Skeletal muscle cell (primary cell): ENCODE measurements at regions not wholly inside any gene's neighbourhood (a gene's known extent, or its start where the extent isn't known, plus 50 kb on each side); places are given as distances from the start of the nearest gene placed in this dataset.

Experiments used
- DNase-seq: peaks from one replicate; pipeline ENCODE4 v3.0.0-alpha.2; 2010; ENCODE audit warnings: low read depth
- H3K4me3 ChIP-seq: 2 replicates; pipeline ENCODE4 v1.5.1; 2011; ENCODE audit warnings: low read depth, mild to moderate bottlenecking, control low read depth, low read length, moderate library complexity

GRCh38 chr4:188279184-188279583 lies 139.9 kb downstream of the TRIML1 start:
- DNase-seq, result no peak

GRCh38 chr4:188282471-188283232 lies 143.4 kb downstream of the TRIML1 start:
- DNase-seq, result no peak
- H3K4me3 ChIP-seq, result peak overlapping the region; percentile 3

More at GRCh38 chr4:188279184-188279583, 139.9 kb downstream of the TRIML1 start:
- H3K4me3 ChIP-seq, result no peak overlapping the region

GRCh38 chr4:188287169-188287894 lies 148.1 kb downstream of the TRIML1 start:
- no peak overlapping the region for H3K4me3 ChIP-seq
- no peak for DNase-seq

GRCh38 chr4:188289531-188290125 lies 150.4 kb downstream of the TRIML1 start:
- no peak overlapping the region for H3K4me3 ChIP-seq
- no peak for DNase-seq

GRCh38 chr4:188295899-188296298 lies 156.7 kb downstream of the TRIML1 start:
- DNase-seq, result peak; percentile 70
- H3K4me3 ChIP-seq, result no peak overlapping the region

- no peak for DNase-seq
- no peak overlapping the region for H3K4me3 ChIP-seq
These were observed 157.1 kb downstream of the TRIML1 start for GRCh38 chr4:188296331-188296730.

- DNase-seq, result peak; percentile 31
These were observed 158.6 kb downstream of the TRIML1 start for GRCh38 chr4:188297873-188298272.

GRCh38 chr4:188299161-188299560 lies 159.9 kb downstream of the TRIML1 start:
- peak; percentile 9 for DNase-seq
- H3K4me3 ChIP-seq, result no peak overlapping the region

More at GRCh38 chr4:188297873-188298272, 158.6 kb downstream of the TRIML1 start:
- H3K4me3 ChIP-seq, result no peak overlapping the region

- DNase-seq, result no peak
- H3K4me3 ChIP-seq, result no peak overlapping the region
These were observed 161.1 kb downstream of the TRIML1 start for GRCh38 chr4:188300385-188300784.

- no peak for DNase-seq
- no peak overlapping the region for H3K4me3 ChIP-seq
These were observed 166.4 kb downstream of the TRIML1 start for GRCh38 chr4:188305690-188306089.

- DNase-seq, result no peak
- H3K4me3 ChIP-seq, result no peak overlapping the region
These were observed 168.3 kb downstream of the TRIML1 start for GRCh38 chr4:188307591-188307990.

- no peak overlapping the region for H3K4me3 ChIP-seq
- DNase-seq, result no peak
These were observed 168.9 kb downstream of the TRIML1 start for GRCh38 chr4:188308142-188308541.

GRCh38 chr4:188316391-188316790 lies 177.2 kb downstream of the TRIML1 start:
- no peak for DNase-seq
- H3K4me3 ChIP-seq, result no peak overlapping the region

GRCh38 chr4:188328966-188329365 lies 189.7 kb downstream of the TRIML1 start:
- no peak overlapping the region for H3K4me3 ChIP-seq
- DNase-seq, result no peak

GRCh38 chr4:188329521-188329920 lies 190.3 kb downstream of the TRIML1 start:
- DNase-seq, result no peak
- H3K4me3 ChIP-seq, result no peak overlapping the region

- no peak for DNase-seq
These were observed 193.0 kb downstream of the TRIML1 start for GRCh38 chr4:188332265-188332664.

GRCh38 chr4:188336891-188337290 lies 197.7 kb downstream of the TRIML1 start:
- no peak for DNase-seq
- no peak overlapping the region for H3K4me3 ChIP-seq

More at GRCh38 chr4:188332265-188332664, 193.0 kb downstream of the TRIML1 start:
- no peak overlapping the region for H3K4me3 ChIP-seq

GRCh38 chr4:188341428-188341827 lies 202.2 kb downstream of the TRIML1 start:
- H3K4me3 ChIP-seq, result no peak overlapping the region
- DNase-seq, result no peak

- no peak for DNase-seq
- no peak overlapping the region for H3K4me3 ChIP-seq
These were observed 207.0 kb downstream of the TRIML1 start for GRCh38 chr4:188346171-188346809.

- DNase-seq, result no peak
- no peak overlapping the region for H3K4me3 ChIP-seq
These were observed 208.1 kb downstream of the TRIML1 start for GRCh38 chr4:188347339-188347738.
